GM19397 (cell line): ENCODE measurements at regions not wholly inside any gene's neighbourhood (a gene's known extent, or its start where the extent isn't known, plus 50 kb on each side); places are given as distances from the start of the nearest gene placed in this dataset.
"Not testable (repeated sequence)": the region's sequence is repeated elsewhere in the genome, so short reads cannot be mapped to it uniquely, and the experiment has no call there.

Source experiments
- ATAC-seq: cut with Tn5 transposase; IDR thresholded peaks from one replicate; pipeline ENCODE4 v1.9.1; 2021; ENCODE audit warnings: mild to moderate bottlenecking, moderate library complexity; ENCODE audit not compliant: unreplicated experiment

GRCh38 chr15:62362144-62362543 is 197.1 kb upstream of the C2CD4B start:
- no peak for ATAC-seq

GRCh38 chr15:62362608-62363007 is 197.5 kb upstream of the C2CD4B start:
- ATAC-seq: no peak

GRCh38 chr15:62363913-62364312 is 198.8 kb upstream of the C2CD4B start:
- no peak for ATAC-seq

- no peak for ATAC-seq
Measured at GRCh38 chr15:62365795-62366442, 200.8 kb upstream of the C2CD4B start.

GRCh38 chr15:62369454-62369853 is 204.4 kb upstream of the C2CD4B start:
- no peak for ATAC-seq

- not testable (repeated sequence) for ATAC-seq
Measured at GRCh38 chr15:62371683-62372082, 206.6 kb upstream of the C2CD4B start.

GRCh38 chr15:62377736-62378480 is 212.8 kb upstream of the C2CD4B start:
- no peak for ATAC-seq

GRCh38 chr15:62378772-62379498 is 213.8 kb upstream of the C2CD4B start:
- ATAC-seq: no peak

- no peak for ATAC-seq
Measured at GRCh38 chr15:62380011-62380410, 214.9 kb upstream of the C2CD4B start.

GRCh38 chr15:62382046-62382445 is 217.0 kb upstream of the C2CD4B start:
- ATAC-seq: no peak

- ATAC-seq: peak; percentile 91
Measured at GRCh38 chr15:62389885-62390790, 225.1 kb upstream of the C2CD4B start, which contains the start of gene TLN2. TLN2 (plus strand) TSS chr15:62390550.

GRCh38 chr15:62390791-62391640 is 225.9 kb upstream of the C2CD4B start:
- ATAC-seq: peak; percentile 24

GRCh38 chr15:62391641-62392262 is 226.7 kb upstream of the C2CD4B start:
- ATAC-seq: no peak

GRCh38 chr15:62392376-62392775 is 227.3 kb upstream of the C2CD4B start:
- ATAC-seq: no peak

- no peak for ATAC-seq
Measured at GRCh38 chr15:62393196-62393595, 228.1 kb upstream of the C2CD4B start.

GRCh38 chr15:62394079-62394478 is 229.0 kb upstream of the C2CD4B start:
- ATAC-seq: no peak

- no peak for ATAC-seq
Measured at GRCh38 chr15:62400778-62401177, 235.7 kb upstream of the C2CD4B start.

GRCh38 chr15:62402687-62403086 is 237.6 kb upstream of the C2CD4B start:
- no peak for ATAC-seq

- no peak for ATAC-seq
Measured at GRCh38 chr15:62403164-62403809, 238.2 kb upstream of the C2CD4B start.
